ENCODE measurements at regions not wholly inside any gene's neighbourhood (a gene's known extent, or its start where the extent isn't known, plus 50 kb on each side); places are given as distances from the start of the nearest gene placed in this dataset.

DNA sequence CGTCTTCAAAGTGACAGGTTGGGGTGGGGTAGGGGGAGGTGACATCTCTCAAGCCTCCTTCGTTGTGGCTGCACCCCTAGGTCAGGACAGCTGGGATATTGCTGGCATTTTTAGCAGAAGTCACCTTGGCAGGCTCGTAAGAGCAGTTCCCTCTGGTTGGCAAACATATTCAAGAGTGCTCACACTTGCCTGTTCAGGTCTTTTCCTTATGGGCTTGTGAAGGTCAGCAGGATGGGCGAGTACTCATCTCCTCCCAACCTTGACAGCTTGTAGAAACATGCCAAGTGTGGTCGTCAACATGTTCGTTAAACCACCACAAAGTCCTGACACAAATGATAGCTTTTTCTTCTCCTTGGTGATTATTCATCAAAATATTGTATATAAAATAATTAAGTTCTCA, 113.6 kb downstream of the HDGFL1 start:
- Histone ChIP-seq H3K36me3 (ENCODE audit: control insufficient read depth in 2 of 2, extremely low read depth in 1 of 2, insufficient read depth in 2 of 2, low read length in 2 of 2) (no peaks in the 10 kb centered on the region), H3K9me1 (replicated peaks; ENCODE audit: control insufficient read depth, extremely low read depth, insufficient read depth, low read length) (no peaks in the 10 kb centered on the region), H4K20me1 (replicated peaks; ENCODE audit: control insufficient read depth, extremely low read depth, insufficient read depth, low read length) (no peaks in the 10 kb centered on the region), H2AFZ (ENCODE audit: low read depth, low read length) (no peak overlapping the region), H3K27me3 (ENCODE audit: control insufficient read depth in 2 of 2, insufficient read depth in 2 of 2, low read length in 2 of 2) (no peaks in the 10 kb centered on the region), H3K4me1 (ENCODE audit: control insufficient read depth, extremely low read depth, insufficient read depth, low read length) (no peaks in the 10 kb centered on the region), H3K9me3 (replicated peaks; ENCODE audit: control insufficient read depth, insufficient read depth, low read length) (no peaks in the 10 kb centered on the region), H3K9ac (replicated peaks; ENCODE audit: extremely low read depth, insufficient read depth, low read length) (no peak overlapping the region), H3K4me3 (replicated peaks in 1 of 3; ENCODE audit: insufficient read depth in 1 of 3, low read depth in 1 of 3, low read length in 3 of 3) (no peak overlapping the region), H3K4me2 (ENCODE audit: insufficient read depth, low read length) (no peak overlapping the region), H3K27ac (ENCODE audit: insufficient read depth, low read depth, low read length) (no peak overlapping the region), H3K79me2 (ENCODE audit: control insufficient read depth, insufficient read depth, low read length) (no peaks in the 10 kb centered on the region)
- ChIA-PET CTCF (interaction anchor here (1.4 kb wide), 1 partner anchor 10 kb away, joined by 4 read pairs; no protein-coding TSS in a partner anchor), POLR2A (no interaction called here)
- DNase-seq (ENCODE audit: low read depth, low spot score) (no peak), FAIRE-seq (no peak)
- intact Hi-C loops (cut with micrococcal nuclease) = no loop called here
- BruUV-seq (replicated peaks) = no TSS peak
- dilution Hi-C loops (cut with MboI; ENCODE audit: extremely low pct_ligation_motif_present, low sequenced_read_pairs) = no loop called here
- no peak for TF ChIP-seq POLR2AphosphoS5 (IDR thresholded peaks at IDR 0.05; ENCODE audit: insufficient read depth, low read depth, low read length)
- no peak for TF ChIP-seq POLR2A (IDR thresholded peaks at IDR 0.05; ENCODE audit: low read depth, low read length)
- TF ChIP-seq MYC (IDR thresholded peaks at IDR 0.05; ENCODE audit: low read depth, low read length) = no peak
- no peak for TF ChIP-seq MAX (IDR thresholded peaks at IDR 0.05; ENCODE audit: insufficient read depth, insufficient read length)

GRCh38 chr6:22690446-22690845, 121.1 kb downstream of the HDGFL1 start:
- intact Hi-C loops (cut with micrococcal nuclease) (loop anchor here (10.0 kb wide), 1 partner anchor 426 kb away; no protein-coding TSS in a partner anchor), dilution Hi-C loops (cut with MboI; ENCODE audit: extremely low pct_ligation_motif_present, low sequenced_read_pairs) (no loop called here)
- Histone ChIP-seq H3K36me3 (ENCODE audit: control insufficient read depth in 2 of 2, extremely low read depth in 1 of 2, insufficient read depth in 2 of 2, low read length in 2 of 2) (no peaks in the 10 kb centered on the region), H3K4me2 (ENCODE audit: insufficient read depth, low read length) (no peak overlapping the region), H4K20me1 (replicated peaks; ENCODE audit: control insufficient read depth, extremely low read depth, insufficient read depth, low read length) (no peaks in the 10 kb centered on the region), H3K4me3 (replicated peaks in 1 of 3; ENCODE audit: insufficient read depth in 1 of 3, low read depth in 1 of 3, low read length in 3 of 3) (no peak overlapping the region), H3K9me1 (replicated peaks; ENCODE audit: control insufficient read depth, extremely low read depth, insufficient read depth, low read length) (no peaks in the 10 kb centered on the region), H3K9me3 (replicated peaks; ENCODE audit: control insufficient read depth, insufficient read depth, low read length) (no peaks in the 10 kb centered on the region), H2AFZ (ENCODE audit: low read depth, low read length) (no peak overlapping the region), H3K27ac (ENCODE audit: insufficient read depth, low read depth, low read length) (no peak overlapping the region), H3K27me3 (ENCODE audit: control insufficient read depth in 2 of 2, insufficient read depth in 2 of 2, low read length in 2 of 2) (no peaks in the 10 kb centered on the region), H3K79me2 (ENCODE audit: control insufficient read depth, insufficient read depth, low read length) (no peaks in the 10 kb centered on the region), H3K4me1 (ENCODE audit: control insufficient read depth, extremely low read depth, insufficient read depth, low read length) (no peaks in the 10 kb centered on the region), H3K9ac (replicated peaks; ENCODE audit: extremely low read depth, insufficient read depth, low read length) (no peak overlapping the region)
- POLR2A ChIA-PET = no interaction called here
- BruUV-seq (replicated peaks) = no TSS peak
- TF ChIP-seq FOS (IDR thresholded peaks at IDR 0.05; ENCODE audit: borderline replicate concordance, insufficient read depth, low read length) (no peak), MYC (IDR thresholded peaks at IDR 0.05; ENCODE audit: low read depth, low read length) (no peak), CTCF (IDR thresholded peaks at IDR 0.05; ENCODE audit: extremely low read depth in 1 of 2, insufficient read depth in 1 of 2, low read depth in 1 of 2, low read length in 2 of 2) (no peak), POLR2AphosphoS5 (IDR thresholded peaks at IDR 0.05; ENCODE audit: insufficient read depth, low read depth, low read length) (no peak), GATA2 (IDR thresholded peaks at IDR 0.05; ENCODE audit: insufficient read depth, insufficient read length, low read depth, low read length) (no peak), JUN (IDR thresholded peaks at IDR 0.05; ENCODE audit: borderline replicate concordance, insufficient read depth, insufficient read length, low read depth) (no peak), MAX (IDR thresholded peaks at IDR 0.05; ENCODE audit: insufficient read depth, insufficient read length) (no peak), POLR2A (IDR thresholded peaks at IDR 0.05; ENCODE audit: low read depth, low read length) (no peak), EZH2 (IDR thresholded peaks at IDR 0.05; ENCODE audit: borderline replicate concordance, low read depth, low read length, severe bottlenecking) (no peak)
- CTCF ChIA-PET = no interaction called here
- FAIRE-seq = no peak
- DNase-seq (ENCODE audit: low read depth, low spot score) = no peak
